Kidney epithelial cell (primary cell): ENCODE measurements at regions not wholly inside any gene's neighbourhood (a gene's known extent, or its start where the extent isn't known, plus 50 kb on each side); places are given as distances from the start of the nearest gene placed in this dataset.

Source experiments
- DNase-seq: peaks from one replicate; pipeline ENCODE4 v3.0.0-alpha.2; 2010; ENCODE audit warnings: low read depth
- H3K27me3 ChIP-seq: 2 replicates; pipeline ENCODE4 v1.6.0; 2011; ENCODE audit warnings: low read length; ENCODE audit not compliant: control insufficient read depth, insufficient read depth
- H3K36me3 ChIP-seq: 2 replicates; pipeline ENCODE4 v1.5.1; 2011; ENCODE audit warnings: low read length; ENCODE audit not compliant: control insufficient read depth, insufficient read depth
- H3K4me3 ChIP-seq: 2 replicates; pipeline ENCODE4 v1.5.1; 2011; ENCODE audit warnings: low read depth, mild to moderate bottlenecking, control low read depth, low read length
- CTCF ChIP-seq: IDR thresholded peaks from 2 replicates; pipeline ENCODE4 v1.5.1; 2011; ENCODE audit warnings: mild to moderate bottlenecking, moderate library complexity, low read length, control low read depth, inconsistent platforms; ENCODE audit not compliant: insufficient read depth, poor library complexity, severe bottlenecking

DNA sequence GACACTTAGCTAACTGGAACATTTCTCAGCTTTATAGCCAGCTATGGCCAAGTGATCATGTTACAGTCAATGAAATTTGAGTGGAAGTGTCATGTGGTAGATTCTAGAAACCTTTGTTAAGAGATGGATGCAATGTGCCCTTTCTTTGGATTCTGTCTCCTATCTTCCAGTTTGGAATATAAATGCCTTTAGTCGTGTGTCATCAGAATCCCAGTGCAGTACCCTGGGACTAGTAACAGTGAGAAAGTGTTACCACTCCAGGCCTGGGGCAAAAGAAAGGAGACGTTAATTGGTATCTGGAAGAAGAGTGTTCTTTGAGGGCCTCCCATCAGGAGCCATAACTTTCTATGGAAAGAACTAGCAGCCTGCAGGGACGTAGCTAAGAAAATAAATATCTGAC, 149.6 kb downstream of the SNX18 start:
- H3K27me3 ChIP-seq, result no peaks in the 10 kb centered on the region

GRCh38 chr5:54663866-54664265, 146.3 kb downstream of the SNX18 start:
- Histone ChIP-seq H3K36me3 (no peaks in the 10 kb centered on the region), H3K4me3 (no peak overlapping the region), H3K27me3 (no peaks in the 10 kb centered on the region)
- TF ChIP-seq CTCF, result no peak
- DNase-seq, result peak; percentile 63

More for the DNA sequence above, 149.6 kb downstream of the SNX18 start:
- H3K4me3 ChIP-seq, result no peak overlapping the region
- no peak for DNase-seq
- H3K36me3 ChIP-seq, result no peaks in the 10 kb centered on the region
- no peak for TF ChIP-seq CTCF

- TF ChIP-seq CTCF, result no peak
- H3K4me3 ChIP-seq, result no peak overlapping the region
- DNase-seq, result no peak
- H3K36me3 ChIP-seq, result no peaks in the 10 kb centered on the region
- no peaks in the 10 kb centered on the region for H3K27me3 ChIP-seq
These were observed 143.6 kb downstream of the SNX18 start for GRCh38 chr5:54661111-54661510.

DNA sequence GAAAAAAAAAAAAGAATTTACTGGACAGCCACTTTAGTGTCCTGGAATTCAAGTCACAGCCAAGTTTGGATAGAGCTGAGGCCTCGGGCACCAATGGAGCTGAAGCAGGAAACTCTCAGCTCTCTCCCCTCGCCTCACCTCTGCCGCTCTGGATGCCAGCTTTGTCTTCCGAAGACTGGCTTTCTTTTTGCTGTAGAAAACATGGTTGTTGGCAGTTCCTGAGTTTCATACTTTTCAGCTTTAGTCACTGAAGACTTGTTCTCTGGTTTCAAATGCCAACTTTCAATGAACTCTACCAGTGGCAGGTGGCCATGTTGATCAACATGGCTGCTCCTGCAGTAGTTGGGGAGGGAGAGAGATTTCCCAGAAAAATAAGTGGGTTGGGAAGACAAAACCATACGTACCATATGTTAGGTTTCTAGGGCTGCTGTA, 142.2 kb downstream of the SNX18 start:
- Histone ChIP-seq H3K27me3 (no peaks in the 10 kb centered on the region), H3K4me3 (no peak overlapping the region), H3K36me3 (no peaks in the 10 kb centered on the region)
- no peak for DNase-seq
- TF ChIP-seq CTCF, result no peak

DNA sequence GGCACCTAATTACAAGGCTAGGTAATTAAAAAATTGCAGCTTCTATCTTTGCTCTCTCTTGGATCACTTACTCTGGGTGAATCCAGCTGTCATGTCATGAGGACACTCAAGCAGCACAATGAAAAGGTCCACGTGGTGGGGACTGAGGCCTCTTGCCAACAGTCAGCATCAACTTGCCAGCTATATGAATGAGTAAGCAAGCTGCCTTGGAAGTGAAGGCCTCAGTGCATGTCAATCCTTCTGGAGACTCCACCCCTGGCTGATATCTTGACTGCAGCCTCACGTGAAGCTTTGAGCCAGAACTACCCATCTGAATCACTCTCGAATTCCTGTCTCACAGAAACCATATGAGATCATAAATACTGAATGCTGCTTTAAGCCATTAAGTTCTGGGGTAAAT, 140.5 kb downstream of the SNX18 start:
- no peaks in the 10 kb centered on the region for H3K36me3 ChIP-seq
- no peak for TF ChIP-seq CTCF
- no peak overlapping the region for H3K4me3 ChIP-seq
- H3K27me3 ChIP-seq, result no peaks in the 10 kb centered on the region
- no peak for DNase-seq

DNA sequence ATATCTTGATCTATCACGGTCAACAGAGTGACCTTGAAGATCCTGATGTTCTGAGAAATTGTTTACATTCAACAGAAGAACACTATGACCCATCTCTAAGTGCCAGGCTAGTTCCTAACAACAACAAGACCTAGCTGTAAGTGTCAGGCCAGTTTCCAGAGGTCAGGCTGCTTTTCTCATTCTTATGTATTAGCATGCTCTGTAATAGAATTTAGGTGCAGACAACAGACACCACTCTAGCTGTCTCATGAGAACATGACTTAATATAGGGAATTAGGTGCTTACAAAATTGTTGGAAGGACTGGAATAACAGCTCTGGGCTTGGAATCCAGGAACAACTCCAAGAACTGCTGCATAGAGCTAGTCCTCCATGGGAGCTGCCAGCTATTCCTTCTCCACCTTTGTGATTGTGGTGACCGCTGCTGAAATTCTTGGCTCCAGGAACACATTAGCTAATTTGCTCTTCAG, 138.7 kb downstream of the SNX18 start:
- H3K4me3 ChIP-seq, result no peak overlapping the region
- H3K36me3 ChIP-seq, result no peaks in the 10 kb centered on the region
- no peak for DNase-seq
- TF ChIP-seq CTCF, result no peak
- H3K27me3 ChIP-seq, result no peaks in the 10 kb centered on the region
